C4-2B (cell line): ENCODE measurements at regions not wholly inside any gene's neighbourhood (a gene's known extent, or its start where the extent isn't known, plus 50 kb on each side); places are given as distances from the start of the nearest gene placed in this dataset.

ENCODE experiments used
- CTCF ChIP-seq: fragments of 450-650 bp; conservative IDR thresholded peaks from 2 replicates; pipeline ENCODE4 v1.5.1; 2017; ENCODE audit warnings: mild to moderate bottlenecking
- ZFX ChIP-seq: fragments of 450-650 bp; IDR thresholded peaks from 2 replicates; pipeline ENCODE4 v1.6.1; 2017

DNA sequence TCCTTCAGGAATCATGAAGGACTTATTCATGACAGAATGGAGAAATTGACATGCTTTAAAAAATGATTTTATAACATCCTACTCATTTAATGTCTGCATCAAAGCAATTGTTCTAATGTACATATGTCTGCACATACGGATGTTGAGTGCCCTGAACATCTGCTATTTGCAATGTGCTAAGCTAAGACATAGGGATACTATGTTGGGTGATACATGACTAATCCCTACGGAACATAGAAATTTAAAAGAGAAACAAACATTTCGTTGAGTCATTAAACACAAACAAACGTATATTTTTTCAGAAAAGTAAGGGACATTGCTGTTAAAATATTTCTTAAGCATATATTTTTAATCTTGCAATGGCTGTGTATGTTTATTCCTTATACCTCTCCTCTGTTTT is 686.5 kb upstream of the ADAMTS16 start:
- no peak for TF ChIP-seq CTCF
- no peak for TF ChIP-seq ZFX
